CD4-positive, alpha-beta T cell treated with Interleukin-6 for 4 hours (primary cell): ENCODE measurements at regions not wholly inside any gene's neighbourhood (a gene's known extent, or its start where the extent isn't known, plus 50 kb on each side); places are given as distances from the start of the nearest gene placed in this dataset.
"Not testable (repeated sequence)": the region's sequence is repeated elsewhere in the genome, so short reads cannot be mapped to it uniquely, and the experiment has no call there.

ENCODE experiments used
- DNase-seq: peaks from one replicate; pipeline ENCODE4 v3.0.0-alpha.2; 2020; ENCODE audit warnings: mixed read lengths

GRCh38 chr12:91261820-91262676 lies 79.4 kb upstream of the DCN start:
- DNase-seq: no peak

GRCh38 chr12:91256411-91256810 lies 73.8 kb upstream of the DCN start:
- DNase-seq: no peak

GRCh38 chr12:91252341-91252740 lies 69.7 kb upstream of the DCN start:
- DNase-seq: no peak

GRCh38 chr12:91250273-91250665 lies 67.7 kb upstream of the DCN start:
- no peak for DNase-seq

GRCh38 chr12:91249518-91250272 lies 67.1 kb upstream of the DCN start:
- DNase-seq: no peak

DNA sequence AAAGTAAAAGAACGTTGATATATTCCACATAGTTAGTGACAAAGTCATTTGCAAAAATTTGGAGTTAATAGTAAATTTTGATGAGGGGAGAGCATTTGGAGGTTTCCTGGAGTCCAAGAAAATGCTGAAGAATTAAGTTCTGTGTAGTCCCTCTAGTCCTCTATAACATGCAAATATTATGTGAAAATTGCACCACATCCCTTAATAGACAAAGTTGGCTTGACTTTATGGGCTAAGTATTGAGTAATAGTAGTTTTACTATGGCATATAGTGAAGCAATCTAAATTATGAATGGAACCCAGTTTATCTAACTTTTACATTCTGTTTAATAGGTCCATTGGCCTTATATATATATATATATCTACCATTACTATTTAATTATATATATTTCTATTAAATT lies 66.4 kb upstream of the DCN start:
- no peak for DNase-seq

- DNase-seq: not testable (repeated sequence)
These were observed 60.6 kb upstream of the DCN start for GRCh38 chr12:91243177-91243576.

GRCh38 chr12:91241756-91242155 lies 59.1 kb upstream of the DCN start:
- no peak for DNase-seq

- no peak for DNase-seq
These were observed 57.9 kb upstream of the DCN start for GRCh38 chr12:91240386-91241095.

DNA sequence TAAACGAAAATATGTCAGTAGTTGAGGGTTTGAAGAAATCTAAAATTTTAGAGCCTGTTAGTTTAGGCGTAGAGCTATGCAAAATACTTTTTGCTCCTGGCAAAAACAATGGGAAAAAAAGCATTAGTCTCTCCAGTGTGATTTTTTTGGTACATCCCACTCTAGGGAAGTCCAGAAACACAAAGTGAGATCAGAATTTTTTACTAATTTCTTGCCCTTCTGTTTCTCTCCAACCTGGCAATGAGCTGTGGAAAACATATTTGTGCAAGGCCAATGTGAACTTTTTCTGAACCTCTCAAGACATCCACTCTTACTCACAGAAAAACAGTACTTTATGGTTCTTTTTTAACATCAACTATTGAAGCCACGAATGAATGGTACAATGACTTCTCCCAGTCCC lies 56.9 kb upstream of the DCN start:
- no peak for DNase-seq
